Ecto neural progenitor cell (in vitro differentiated cells): ENCODE measurements at regions not wholly inside any gene's neighbourhood (a gene's known extent, or its start where the extent isn't known, plus 50 kb on each side); places are given as distances from the start of the nearest gene placed in this dataset.
"Not testable (repeated sequence)": the region's sequence is repeated elsewhere in the genome, so short reads cannot be mapped to it uniquely, and the experiment has no call there.

Experiments used
- DNase-seq: peaks from one replicate; pipeline ENCODE4 v3.0.0-alpha.2; 2018; ENCODE audit warnings: low spot score

- DNase-seq, result no peak
Observed at GRCh38 chr13:80823472-80823871, 482.5 kb upstream of the SPRY2 start.

GRCh38 chr13:80821466-80821865, 480.5 kb upstream of the SPRY2 start:
- DNase-seq, result no peak

GRCh38 chr13:80817979-80818378, 477.1 kb upstream of the SPRY2 start:
- no peak for DNase-seq

- DNase-seq, result no peak
Observed at GRCh38 chr13:80814541-80814940, 473.6 kb upstream of the SPRY2 start.

GRCh38 chr13:80810294-80810693, 469.4 kb upstream of the SPRY2 start:
- not testable (repeated sequence) for DNase-seq

GRCh38 chr13:80802946-80803345, 462.0 kb upstream of the SPRY2 start:
- DNase-seq, result no peak

- DNase-seq, result no peak
Observed at GRCh38 chr13:80798576-80799133, 457.7 kb upstream of the SPRY2 start.

- DNase-seq, result no peak
Observed at GRCh38 chr13:80787604-80788003, 446.7 kb upstream of the SPRY2 start.

GRCh38 chr13:80783926-80784565, 443.1 kb upstream of the SPRY2 start:
- no peak for DNase-seq

GRCh38 chr13:80782441-80782840, 441.5 kb upstream of the SPRY2 start:
- no peak for DNase-seq

- DNase-seq, result no peak
Observed at GRCh38 chr13:80778297-80778696, 437.4 kb upstream of the SPRY2 start.

- DNase-seq, result no peak
Observed at GRCh38 chr13:80757694-80758093, 416.8 kb upstream of the SPRY2 start.

GRCh38 chr13:80755910-80756309, 415.0 kb upstream of the SPRY2 start:
- no peak for DNase-seq

- no peak for DNase-seq
Observed at GRCh38 chr13:80754441-80754840, 413.5 kb upstream of the SPRY2 start.

GRCh38 chr13:80753866-80754265, 412.9 kb upstream of the SPRY2 start:
- DNase-seq, result no peak

GRCh38 chr13:80751854-80752253, 410.9 kb upstream of the SPRY2 start:
- DNase-seq, result no peak

GRCh38 chr13:80744147-80744914, 403.4 kb upstream of the SPRY2 start:
- no peak for DNase-seq

- DNase-seq, result no peak
Observed at GRCh38 chr13:80742033-80742432, 401.1 kb upstream of the SPRY2 start.

- no peak for DNase-seq
Observed at GRCh38 chr13:80740071-80740470, 399.1 kb upstream of the SPRY2 start.

- DNase-seq, result no peak
Observed at GRCh38 chr13:80737513-80737912, 396.6 kb upstream of the SPRY2 start.

GRCh38 chr13:80727321-80727975, 386.5 kb upstream of the SPRY2 start:
- no peak for DNase-seq

- no peak for DNase-seq
Observed at GRCh38 chr13:80726868-80727267, 385.9 kb upstream of the SPRY2 start.

- no peak for DNase-seq
Observed at GRCh38 chr13:80721689-80722088, 380.8 kb upstream of the SPRY2 start.
